Esophagus muscularis mucosa (tissue), 3 donors: ENCODE measurements at regions not wholly inside any gene's neighbourhood (a gene's known extent, or its start where the extent isn't known, plus 50 kb on each side); places are given as distances from the start of the nearest gene placed in this dataset.

ENCODE experiments used
- POLR2A ChIP-seq: fragments of 450-650 bp; IDR thresholded peaks from one replicate; pipeline ENCODE4 v1.6.1; 2017; ENCODE audit warnings: antibody characterized with exemption, moderate library complexity, mild to moderate bottlenecking, low read depth
- TF ChIP-seq, protein P1 (sequence below), 3 experiments: fragments of 200-600 bp in 2 of 3; fragments of 450-650 bp in 1 of 3; sonication (generic) in 2 of 3; IDR thresholded peaks; one replicate each; pipeline ENCODE4 v1.5.1; 2017 to 2019; ENCODE audit warnings: antibody characterized with exemption in 3 of 3, mild to moderate bottlenecking in 2 of 3, moderate library complexity in 1 of 3

DNA sequence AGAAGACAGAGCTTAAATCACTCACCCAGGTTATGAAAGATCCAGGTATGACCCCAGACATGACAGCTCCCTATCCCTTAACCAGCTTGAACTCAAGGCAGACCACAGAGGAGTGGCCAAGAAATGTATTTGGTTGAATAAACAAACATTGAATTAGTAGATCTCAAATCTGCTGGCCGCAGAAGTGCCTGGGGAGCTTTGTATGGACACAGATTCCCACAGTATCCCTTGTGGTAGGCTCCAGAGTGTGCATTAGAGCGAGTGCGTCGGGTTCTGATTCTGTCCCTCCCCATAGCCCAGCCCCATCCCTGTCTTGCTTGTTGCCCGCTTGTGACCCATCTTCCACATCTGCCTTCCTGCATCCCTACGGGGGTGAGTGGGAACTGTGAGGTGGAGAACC is 118.8 kb upstream of the FOXF1 start:
- TF ChIP-seq, protein P1, sequence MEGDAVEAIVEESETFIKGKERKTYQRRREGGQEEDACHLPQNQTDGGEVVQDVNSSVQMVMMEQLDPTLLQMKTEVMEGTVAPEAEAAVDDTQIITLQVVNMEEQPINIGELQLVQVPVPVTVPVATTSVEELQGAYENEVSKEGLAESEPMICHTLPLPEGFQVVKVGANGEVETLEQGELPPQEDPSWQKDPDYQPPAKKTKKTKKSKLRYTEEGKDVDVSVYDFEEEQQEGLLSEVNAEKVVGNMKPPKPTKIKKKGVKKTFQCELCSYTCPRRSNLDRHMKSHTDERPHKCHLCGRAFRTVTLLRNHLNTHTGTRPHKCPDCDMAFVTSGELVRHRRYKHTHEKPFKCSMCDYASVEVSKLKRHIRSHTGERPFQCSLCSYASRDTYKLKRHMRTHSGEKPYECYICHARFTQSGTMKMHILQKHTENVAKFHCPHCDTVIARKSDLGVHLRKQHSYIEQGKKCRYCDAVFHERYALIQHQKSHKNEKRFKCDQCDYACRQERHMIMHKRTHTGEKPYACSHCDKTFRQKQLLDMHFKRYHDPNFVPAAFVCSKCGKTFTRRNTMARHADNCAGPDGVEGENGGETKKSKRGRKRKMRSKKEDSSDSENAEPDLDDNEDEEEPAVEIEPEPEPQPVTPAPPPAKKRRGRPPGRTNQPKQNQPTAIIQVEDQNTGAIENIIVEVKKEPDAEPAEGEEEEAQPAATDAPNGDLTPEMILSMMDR (IDR thresholded peaks at IDR 0.05) = no peak
- TF ChIP-seq POLR2A = no peak
